ENCODE measurements at regions not wholly inside any gene's neighbourhood (a gene's known extent, or its start where the extent isn't known, plus 50 kb on each side); places are given as distances from the start of the nearest gene placed in this dataset.

- Mint-ChIP-seq H3K4me3 (no peak overlapping the region), H3K27ac (no peak overlapping the region), H3K36me3 (ENCODE audit: insufficient read depth in 1 of 3, low read depth in 3 of 3) (no peaks in the 10 kb centered on the region), H3K9me3 (no peaks in the 10 kb centered on the region), H3K4me1 (no peaks in the 10 kb centered on the region), H3K27me3 (ENCODE audit: low read depth) (no peaks in the 10 kb centered on the region)
- Histone ChIP-seq H3K56ac (ENCODE audit: insufficient read length, low read depth, low read length) (no peak overlapping the region), H3K4me2 (ENCODE audit: insufficient read depth, insufficient read length, low read length) (no peak overlapping the region), H4K8ac (replicated peaks; ENCODE audit: insufficient read length, low read depth, low read length) (no peak overlapping the region), H3K14ac (ENCODE audit: insufficient read depth, low read length) (no peak overlapping the region), H3K27ac (ENCODE audit: insufficient read length, low read depth, low read length) (no peak overlapping the region), H4K91ac (ENCODE audit: insufficient read length, low read depth, low read length) (no peak overlapping the region), H2AK5ac (ENCODE audit: insufficient read length, low read length) (no peak overlapping the region), H4K20me1 (ENCODE audit: control insufficient read depth, insufficient read depth, insufficient read length) (no peaks in the 10 kb centered on the region), H2BK20ac (ENCODE audit: low read depth, low read length, poor library complexity, severe bottlenecking) (no peak overlapping the region), H3K23me2 (ENCODE audit: insufficient read length, low read depth, low read length, poor library complexity, severe bottlenecking) (no peaks in the 10 kb centered on the region), H3K18ac (ENCODE audit: insufficient read length, low read depth, low read length) (no peak overlapping the region), H3K23ac (ENCODE audit: insufficient read length, low read depth, low read length) (no peak overlapping the region), H2BK15ac (ENCODE audit: low read depth, low read length) (no peak overlapping the region), H2AFZ (ENCODE audit: low read length) (no peak overlapping the region), H3K4me1 (ENCODE audit: insufficient read depth, low read length) (no peaks in the 10 kb centered on the region; the same call in 1 of the 2 replicates), H3K27me3 (ENCODE audit: insufficient read depth, low read length) (no peaks in the 10 kb centered on the region), H4K5ac (ENCODE audit: insufficient read length, low read depth, low read length) (no peak overlapping the region), H3T11ph (ENCODE audit: low read length) (no peak overlapping the region), H2BK12ac (ENCODE audit: insufficient read length, low read depth, low read length) (no peak overlapping the region), H3K4ac (ENCODE audit: low read depth, low read length) (no peak overlapping the region), H3K79me1 (ENCODE audit: insufficient read depth, low read depth, low read length, poor library complexity, severe bottlenecking) (no peaks in the 10 kb centered on the region), H2BK5ac (ENCODE audit: insufficient read length, low read length) (no peak overlapping the region), H3K79me2 (ENCODE audit: insufficient read depth, low read length) (no peaks in the 10 kb centered on the region), H3K9ac (ENCODE audit: extremely low read depth, insufficient read length, low read length) (no peak overlapping the region), H3K9me3 (ENCODE audit: control insufficient read depth, low read depth, low read length) (no peaks in the 10 kb centered on the region), H2BK120ac (ENCODE audit: low read depth, low read length, poor library complexity, severe bottlenecking) (no peak overlapping the region)
- no CpG with 5 or more reads among the region's 1 CpG for WGBS (ENCODE audit: extremely low coverage, insufficient read length, low lambda C conversion rate)
- no peak for DNase-seq
- TF ChIP-seq CTCF (conservative IDR thresholded peaks at IDR 0.05) = no peak
These were observed 691.3 kb downstream of the ZPLD1 start for GRCh38 chr3:103126115-103126514.
